SW 1271 (cell line): ENCODE measurements at regions not wholly inside any gene's neighbourhood (a gene's known extent, or its start where the extent isn't known, plus 50 kb on each side); places are given as distances from the start of the nearest gene placed in this dataset.

Experiments
- DNase-seq, 2 experiments: peaks; one replicate each; lab custom pipeline; 2025; lab: John Stamatoyannopoulos, UW

- DNase-seq = no peak
Observed at GRCh38 chr7:85509476-85509875, 322.6 kb upstream of the SEMA3D start.

DNA sequence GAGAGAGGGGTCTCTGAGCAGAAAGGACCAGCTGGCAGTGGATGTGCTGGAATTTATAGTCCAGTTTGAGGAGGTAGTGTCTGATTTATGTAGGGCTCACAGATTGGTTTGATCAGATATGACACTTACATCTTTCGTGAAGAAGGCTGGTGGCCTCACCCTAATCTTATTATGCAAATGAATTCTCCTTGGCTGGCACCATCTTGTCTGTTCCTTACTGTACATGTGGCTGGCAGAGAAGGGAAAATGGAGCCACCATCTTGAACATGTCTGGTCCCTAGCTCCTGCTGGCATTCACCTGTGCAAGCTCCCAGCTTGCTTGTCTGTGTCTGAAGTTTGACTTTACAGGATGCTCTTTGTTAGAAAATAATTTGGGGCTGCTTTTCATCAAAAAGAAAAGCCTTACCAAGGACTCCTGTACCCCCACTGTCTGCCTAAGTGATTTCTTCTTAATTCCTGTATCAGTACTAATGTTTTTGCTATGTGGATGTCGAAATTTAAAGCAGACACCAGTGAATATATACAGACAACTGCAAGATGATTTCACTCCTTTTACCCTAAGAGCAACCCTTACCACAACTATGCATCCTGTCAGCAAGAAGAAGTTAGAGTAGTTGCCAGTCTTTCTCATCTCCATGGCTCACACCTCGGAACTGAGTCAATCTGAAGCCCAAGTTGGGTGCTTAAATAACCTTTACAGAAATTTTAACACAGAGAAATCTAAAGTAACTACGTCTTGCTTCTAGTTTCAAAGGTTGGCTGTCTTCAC is 322.0 kb upstream of the SEMA3D start:
- DNase-seq = no peak

GRCh38 chr7:85498031-85498430 is 311.2 kb upstream of the SEMA3D start:
- no peak for DNase-seq

DNA sequence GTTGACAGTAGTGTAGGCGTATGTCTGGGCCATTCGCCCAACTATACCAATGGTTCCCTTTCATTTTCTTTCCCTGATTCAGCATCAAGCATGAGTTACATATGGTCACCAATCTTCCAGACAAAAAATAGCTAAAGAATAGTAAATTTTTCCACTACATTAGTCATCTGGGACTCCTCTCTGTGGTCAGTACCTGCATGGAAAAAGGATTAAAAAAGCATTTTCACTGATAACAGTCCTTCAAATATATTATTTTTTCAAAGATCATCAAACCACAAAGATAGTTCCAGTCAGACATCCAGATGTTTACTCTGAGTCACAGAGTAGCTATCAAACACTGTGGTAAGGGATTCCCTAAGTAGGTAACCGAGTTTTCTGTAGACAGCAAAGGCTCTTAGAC is 302.6 kb upstream of the SEMA3D start:
- no peak for DNase-seq

- no peak for DNase-seq
Observed at GRCh38 chr7:85488406-85488805, 301.6 kb upstream of the SEMA3D start.

GRCh38 chr7:85483177-85483576 is 296.3 kb upstream of the SEMA3D start:
- DNase-seq = no peak

DNA sequence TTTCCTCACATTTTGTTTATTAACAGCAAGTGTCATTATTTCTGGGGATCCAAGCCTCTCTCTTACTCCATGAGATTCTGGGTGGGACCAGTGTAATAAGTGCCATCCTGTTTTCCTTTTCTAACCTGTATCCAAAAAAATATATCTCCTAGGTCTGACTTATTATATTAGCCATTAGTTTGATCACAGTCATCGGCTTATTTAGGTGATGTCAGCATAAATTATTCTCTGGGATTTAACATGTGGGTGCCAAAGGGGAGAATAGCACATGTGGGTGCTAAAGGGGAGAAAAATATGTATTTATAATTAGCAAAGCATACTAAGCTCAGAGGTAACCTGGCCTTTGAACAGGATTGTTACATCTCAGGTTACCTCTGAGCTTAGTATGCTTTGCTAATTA is 293.8 kb upstream of the SEMA3D start:
- DNase-seq = no peak

- no peak for DNase-seq
Observed at GRCh38 chr7:85479918-85480643, 293.2 kb upstream of the SEMA3D start.

DNA sequence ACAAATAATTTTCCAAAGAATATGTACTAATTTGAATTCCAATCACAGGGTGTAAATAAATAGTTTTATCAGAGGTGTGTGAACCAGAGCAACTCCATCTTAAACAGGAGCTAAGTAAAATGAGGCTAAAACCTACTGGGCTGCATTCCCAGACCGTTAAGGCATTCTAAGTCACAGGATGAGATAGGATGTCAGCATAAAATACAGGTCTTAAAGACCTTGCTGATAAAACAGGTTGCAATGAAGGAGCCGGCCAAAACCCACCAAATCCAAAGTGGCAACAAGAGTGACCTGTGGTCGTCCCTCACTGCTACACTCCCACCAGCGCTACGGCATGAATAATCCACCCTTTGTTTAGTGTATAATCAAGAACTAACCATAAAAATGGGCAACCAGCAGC is 291.7 kb upstream of the SEMA3D start:
- no peak for DNase-seq

- no peak for DNase-seq
Observed at GRCh38 chr7:85475476-85475875, 288.6 kb upstream of the SEMA3D start.

- no peak for DNase-seq
Observed at GRCh38 chr7:85475071-85475470, 288.2 kb upstream of the SEMA3D start.

DNA sequence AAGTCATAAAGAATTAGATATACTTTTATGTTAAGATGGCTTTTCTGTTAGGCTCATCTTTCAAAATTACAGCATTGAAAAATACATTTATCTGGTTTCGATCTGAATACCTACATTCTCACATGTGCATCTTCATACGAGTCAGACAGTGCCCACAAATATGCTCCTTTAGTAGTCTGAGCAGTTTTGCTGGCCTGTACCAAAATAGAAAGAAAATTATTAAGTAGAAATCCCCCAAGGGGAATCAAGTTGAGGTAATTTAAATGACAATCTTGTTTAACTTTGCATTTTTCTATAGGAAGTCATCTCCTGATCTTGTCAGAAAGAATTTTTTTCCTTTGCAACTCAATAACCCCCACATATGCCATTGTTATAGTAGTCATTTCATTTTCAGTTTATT is 287.4 kb upstream of the SEMA3D start:
- DNase-seq = no peak

DNA sequence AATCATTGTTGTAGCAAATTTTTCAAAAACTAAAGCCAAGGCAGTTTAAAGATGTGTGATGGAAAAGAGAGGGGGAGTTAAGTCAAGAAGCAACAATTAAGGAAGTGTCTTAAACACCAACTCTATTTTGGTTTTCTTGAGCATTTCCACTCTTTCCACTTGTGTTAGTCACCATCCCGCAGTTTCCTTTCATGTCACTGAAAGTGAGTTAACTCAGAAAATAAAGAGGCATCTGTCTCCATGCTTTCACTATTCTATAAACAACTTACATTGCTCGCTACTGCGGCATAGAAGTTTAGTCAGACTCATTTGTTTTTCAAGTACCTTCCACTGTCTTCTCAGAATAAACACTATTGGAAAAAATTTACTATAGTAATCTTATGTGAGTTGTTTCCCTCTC is 284.9 kb upstream of the SEMA3D start:
- no peak for DNase-seq

GRCh38 chr7:85471307-85471706 is 284.5 kb upstream of the SEMA3D start:
- DNase-seq = no peak

DNA sequence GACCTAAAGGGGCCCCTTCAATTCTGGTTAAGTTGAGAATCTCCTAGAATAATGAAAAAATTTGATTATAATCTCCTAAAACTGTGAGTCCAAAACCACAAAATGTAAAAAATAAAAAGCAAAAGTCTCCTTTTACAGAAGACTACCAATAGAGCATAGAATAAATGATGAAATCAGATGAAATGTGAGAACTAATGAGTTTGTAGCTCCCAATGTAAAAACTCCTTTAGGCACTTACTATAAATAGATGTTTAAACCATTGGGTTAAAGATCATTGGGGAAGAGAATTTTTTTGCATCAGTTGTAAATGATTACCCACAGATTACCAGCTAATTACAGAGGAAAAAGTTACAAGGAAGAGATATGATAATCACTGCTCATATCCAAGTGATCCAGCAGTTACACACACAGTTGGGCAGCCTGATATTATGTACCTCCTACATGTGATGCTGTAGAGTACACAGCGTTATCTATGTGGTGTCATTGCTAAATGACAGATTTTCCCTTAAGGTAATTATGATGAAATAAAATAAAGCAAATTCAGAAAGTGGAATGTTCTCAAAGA is 282.7 kb upstream of the SEMA3D start:
- DNase-seq = no peak

DNA sequence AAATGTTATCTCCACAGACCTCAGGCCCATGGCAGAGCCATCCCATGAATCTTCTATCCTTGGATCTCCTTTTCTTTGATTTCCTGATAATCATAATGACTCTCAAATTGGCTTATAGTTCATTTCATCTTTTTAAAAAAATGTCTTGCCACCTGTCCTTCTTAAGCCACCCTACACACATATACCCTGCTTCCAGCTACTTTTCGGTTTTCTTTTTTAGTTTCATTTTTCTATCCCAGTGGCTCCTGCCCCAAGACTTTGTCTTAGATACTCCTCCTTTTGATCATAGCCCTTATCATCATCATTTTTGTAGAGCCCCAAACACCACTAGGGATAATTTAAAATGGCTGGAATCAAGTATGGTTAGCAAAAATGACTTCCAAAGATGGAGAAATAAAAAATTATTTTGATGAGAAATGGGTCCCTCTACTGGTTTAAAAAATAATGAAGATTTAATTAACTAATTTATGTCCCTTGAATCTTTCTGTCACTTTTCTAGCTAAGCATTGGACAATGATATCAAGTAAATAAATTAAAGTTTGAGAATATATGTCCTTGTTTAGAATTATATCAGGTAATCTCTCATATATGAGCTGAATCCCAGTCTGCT is 277.3 kb upstream of the SEMA3D start:
- DNase-seq = peak in 1 of 2 experiments; percentile 39

GRCh38 chr7:85462671-85463070 is 275.8 kb upstream of the SEMA3D start:
- no peak for DNase-seq

DNA sequence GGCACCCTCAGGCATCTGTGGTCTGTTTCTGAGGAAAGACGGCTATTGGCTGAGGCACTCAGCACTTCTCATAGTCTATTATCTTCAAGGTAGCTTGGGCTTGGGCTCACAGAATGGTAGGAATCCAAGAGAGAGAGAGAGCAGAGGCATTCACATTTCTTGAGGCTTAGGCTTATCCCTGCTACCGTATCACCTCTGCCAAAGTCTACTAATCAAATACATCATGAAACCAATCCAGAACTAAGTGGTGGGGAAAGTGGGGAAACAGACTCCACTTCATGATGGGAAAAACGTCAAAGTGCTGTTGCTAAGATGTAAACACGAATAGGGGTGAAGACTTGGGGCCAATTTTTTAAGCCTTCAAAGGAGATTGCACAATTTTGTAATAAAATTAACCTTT is 271.1 kb upstream of the SEMA3D start:
- DNase-seq = no peak

DNA sequence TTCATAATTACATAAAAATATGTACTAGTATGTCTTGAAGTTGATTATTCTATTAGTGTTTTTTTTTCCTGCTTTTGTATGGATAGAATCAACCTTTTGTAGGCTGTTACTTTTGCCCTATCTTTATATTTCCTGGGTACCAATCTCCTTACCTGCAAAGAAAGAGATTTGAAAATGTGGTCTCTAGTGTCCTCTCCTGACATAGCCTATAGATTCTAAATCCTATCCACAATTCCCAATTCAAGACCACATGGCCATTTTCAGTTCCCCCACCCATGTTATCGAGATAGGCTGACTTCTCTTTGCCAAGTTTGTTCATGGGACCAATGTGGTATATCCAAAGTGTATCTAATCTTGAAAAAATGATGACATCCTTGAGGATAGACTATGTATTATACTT is 269.4 kb upstream of the SEMA3D start:
- DNase-seq = no peak

- DNase-seq = no peak
Observed at GRCh38 chr7:85454904-85455303, 268.0 kb upstream of the SEMA3D start.

GRCh38 chr7:85452674-85453073 is 265.8 kb upstream of the SEMA3D start:
- no peak for DNase-seq

- no peak for DNase-seq
Observed at GRCh38 chr7:85449478-85449877, 262.6 kb upstream of the SEMA3D start.

- DNase-seq = no peak
Observed at GRCh38 chr7:85447004-85447403, 260.1 kb upstream of the SEMA3D start.
